T47D (cell line): ENCODE measurements at regions not wholly inside any gene's neighbourhood (a gene's known extent, or its start where the extent isn't known, plus 50 kb on each side); places are given as distances from the start of the nearest gene placed in this dataset.

Experiments used
- DNase-seq, 2 experiments: peaks; one replicate each; pipeline versions ENCODE4 v3.0.0 to v3.0.0-alpha.2; 2011 to 2012; ENCODE audit warnings: low read depth in 1 of 2, low spot score in 1 of 2
- JUND ChIP-seq: IDR thresholded peaks from 2 replicates; pipeline ENCODE4 v1.6.1; 2012; ENCODE audit warnings: low read depth
- in situ Hi-C: cut with HindIII; loops from 2 replicates; pipeline ENCODE4 v1.10.0; 2016; ENCODE audit warnings: low sequenced_read_pairs, low pct_unique_long_range_greater_than_20kb

DNA sequence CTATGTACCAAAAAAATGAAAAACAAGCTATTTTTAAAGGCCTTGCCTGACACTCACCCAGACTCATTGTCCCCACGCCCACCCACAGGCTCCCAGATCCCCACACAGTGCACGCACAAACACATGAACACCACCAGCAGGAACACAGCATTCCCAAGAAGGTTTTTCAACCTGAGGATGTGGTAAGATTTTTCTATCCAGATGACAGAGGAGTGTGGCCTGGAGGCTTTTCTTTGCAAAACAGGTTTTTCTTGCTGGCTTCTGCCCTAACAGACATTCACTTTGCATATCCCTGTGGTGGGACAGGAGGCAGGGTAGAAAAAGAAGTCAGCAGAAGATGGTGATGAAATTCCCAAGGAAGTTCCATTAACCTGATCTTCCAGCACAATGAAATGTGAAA lies 97.8 kb downstream of the KLF12 start:
- peak; percentile 11 to 90 for DNase-seq
- in situ Hi-C loops = no loop called here
- no peak for TF ChIP-seq JUND

GRCh38 chr13:74035896-74036295 lies 98.3 kb downstream of the KLF12 start:
- in situ Hi-C loops = no loop called here
- DNase-seq = no peak
- TF ChIP-seq JUND = no peak

- no peak for TF ChIP-seq JUND
- in situ Hi-C loops = no loop called here
- no peak for DNase-seq
Measured at GRCh38 chr13:74032325-74032724, 101.9 kb downstream of the KLF12 start.

- DNase-seq = no peak
- in situ Hi-C loops = no loop called here
- no peak for TF ChIP-seq JUND
Measured at GRCh38 chr13:74027161-74027779, 106.9 kb downstream of the KLF12 start.

- in situ Hi-C loops = no loop called here
- no peak for TF ChIP-seq JUND
- DNase-seq = no peak
Measured at GRCh38 chr13:74026753-74027152, 107.5 kb downstream of the KLF12 start.

DNA sequence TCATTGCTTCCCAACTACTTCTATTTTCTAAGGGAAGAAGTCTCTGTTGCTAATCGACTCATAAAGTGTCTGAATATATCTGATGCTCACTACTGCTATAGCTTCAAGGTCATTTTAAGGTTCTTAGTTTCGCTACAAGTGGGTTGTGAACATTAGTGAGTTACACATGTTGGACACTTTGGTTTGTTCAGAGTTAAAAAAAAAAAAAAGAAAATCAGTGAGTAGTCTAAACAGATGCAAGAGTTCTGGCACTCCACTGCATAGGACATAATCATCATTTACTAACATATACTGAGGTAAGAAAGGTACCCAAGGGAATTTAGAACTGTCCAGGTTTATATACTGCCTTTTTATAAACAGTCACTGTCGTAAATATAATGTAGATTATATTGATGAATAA lies 108.8 kb downstream of the KLF12 start:
- no peak for DNase-seq
- no peak for TF ChIP-seq JUND
- in situ Hi-C loops = no loop called here

DNA sequence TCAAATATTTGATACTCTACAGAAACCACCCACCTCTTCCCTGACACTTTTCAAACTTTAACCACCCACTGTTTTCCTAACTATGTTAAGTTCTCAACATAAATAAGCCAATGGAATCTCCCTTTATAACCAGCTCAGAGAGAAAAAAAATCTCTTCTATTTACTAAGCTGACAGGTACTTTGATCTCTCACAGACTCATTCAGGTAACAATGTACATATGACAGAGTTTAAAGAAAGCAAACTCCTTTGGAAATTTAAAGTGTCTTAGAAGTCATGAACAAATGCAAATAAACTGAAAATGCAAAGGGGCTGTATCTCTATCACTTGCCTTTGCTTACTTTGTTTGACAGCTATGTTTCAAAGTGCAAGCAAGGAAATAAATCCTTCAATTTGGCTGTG lies 109.3 kb downstream of the KLF12 start:
- DNase-seq = no peak
- in situ Hi-C loops = no loop called here
- TF ChIP-seq JUND = no peak

- in situ Hi-C loops = no loop called here
- DNase-seq = no peak
- no peak for TF ChIP-seq JUND
Measured at GRCh38 chr13:74024314-74024713, 109.9 kb downstream of the KLF12 start.

DNA sequence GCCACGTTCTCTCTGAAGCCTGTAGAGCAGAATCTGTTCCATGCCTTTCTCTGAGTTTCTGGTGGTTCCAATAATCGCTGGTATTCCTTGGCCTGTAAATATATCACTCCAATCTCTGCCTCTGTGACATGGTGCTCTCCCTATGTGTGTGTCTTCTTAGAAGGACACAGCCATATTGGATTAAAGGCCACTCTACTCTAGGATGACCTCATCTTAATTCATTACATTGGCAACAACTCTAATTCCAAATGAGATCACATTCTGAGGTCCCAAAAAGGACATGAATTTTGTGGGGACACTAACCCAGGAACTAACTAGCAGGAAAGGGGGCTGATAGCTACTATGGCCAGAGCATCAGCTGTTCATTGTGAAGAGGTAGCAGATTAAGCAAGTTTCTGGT lies 110.7 kb downstream of the KLF12 start:
- DNase-seq = no peak
- TF ChIP-seq JUND = no peak
- in situ Hi-C loops = no loop called here

DNA sequence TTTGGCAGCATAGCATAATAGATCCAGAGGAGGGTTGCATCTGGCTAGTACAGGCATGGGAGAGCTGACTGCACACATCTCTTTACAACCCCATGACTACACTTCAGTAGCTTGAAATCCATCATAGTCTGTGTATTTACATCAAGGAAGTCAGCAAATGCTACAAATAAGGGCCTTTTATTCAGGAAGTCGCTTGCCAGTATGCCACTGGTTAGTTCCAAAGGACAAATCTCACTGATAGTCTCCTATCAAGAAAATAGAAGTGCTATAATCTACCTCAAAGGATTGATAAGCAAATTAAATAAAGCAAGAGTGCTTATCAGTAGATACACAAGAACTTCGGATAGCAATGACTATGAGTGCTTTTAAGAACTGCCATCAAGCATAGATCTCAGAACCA lies 112.7 kb downstream of the KLF12 start:
- no peak for TF ChIP-seq JUND
- in situ Hi-C loops = no loop called here
- DNase-seq = no peak

GRCh38 chr13:74018062-74018431 lies 116.2 kb downstream of the KLF12 start:
- no peak for TF ChIP-seq JUND
- in situ Hi-C loops = no loop called here
- no peak for DNase-seq

DNA sequence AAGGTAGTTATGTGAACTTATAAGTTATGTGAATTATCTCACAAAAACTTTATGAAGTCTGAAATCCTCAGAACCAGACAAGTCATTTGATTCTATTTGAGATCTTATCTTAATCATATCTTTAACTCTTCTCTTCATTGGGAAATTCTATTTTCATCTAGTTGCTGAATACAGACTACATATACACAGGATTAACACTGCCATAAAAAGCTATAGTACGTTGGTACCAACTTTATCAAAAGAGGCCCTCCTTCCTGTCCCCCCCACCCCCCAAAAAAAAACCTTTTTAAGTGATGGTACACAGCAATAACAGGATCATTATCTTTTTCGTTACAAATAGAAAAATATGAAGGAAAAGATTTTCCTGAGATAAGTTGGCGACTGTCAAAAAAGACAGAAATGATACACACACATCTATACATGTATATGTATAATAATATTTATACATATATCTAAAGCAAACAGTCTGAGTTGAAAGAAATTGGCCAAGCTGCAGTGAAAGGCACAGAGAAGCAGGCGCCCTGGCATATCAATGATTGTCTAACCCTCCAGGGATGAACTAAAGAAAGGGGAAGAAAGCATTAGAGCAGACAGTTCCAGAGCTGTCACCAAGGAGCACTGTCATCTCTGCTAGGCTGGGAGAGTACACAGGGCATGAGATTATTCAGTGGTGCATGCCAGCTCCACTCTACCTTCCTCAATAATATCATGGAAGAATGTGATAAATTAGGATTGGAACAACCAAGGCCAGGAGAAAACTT lies 116.7 kb downstream of the KLF12 start:
- TF ChIP-seq JUND = no peak
- DNase-seq = no peak
- in situ Hi-C loops = no loop called here

GRCh38 chr13:74015137-74015536 lies 119.1 kb downstream of the KLF12 start:
- no peak for DNase-seq
- in situ Hi-C loops = no loop called here
- TF ChIP-seq JUND = no peak

- TF ChIP-seq JUND = no peak
- in situ Hi-C loops = no loop called here
- no peak for DNase-seq
Measured at GRCh38 chr13:74009100-74009668, 125.0 kb downstream of the KLF12 start.
